22Rv1 (cell line): ENCODE measurements at regions not wholly inside any gene's neighbourhood (a gene's known extent, or its start where the extent isn't known, plus 50 kb on each side); places are given as distances from the start of the nearest gene placed in this dataset.

ENCODE experiments used
- H3K27ac ChIP-seq: fragments of 450-650 bp; 2 replicates; pipeline ENCODE4 v1.5.1; 2017
- CTCF ChIP-seq: fragments of 450-650 bp; IDR thresholded peaks from 2 replicates; pipeline ENCODE4 v1.5.1; 2017; ENCODE audit warnings: mild to moderate bottlenecking
- ZFX ChIP-seq: fragments of 450-650 bp; IDR thresholded peaks from 2 replicates; pipeline ENCODE4 v1.6.1; 2017; ENCODE audit warnings: antibody characterized with exemption, borderline replicate concordance

DNA sequence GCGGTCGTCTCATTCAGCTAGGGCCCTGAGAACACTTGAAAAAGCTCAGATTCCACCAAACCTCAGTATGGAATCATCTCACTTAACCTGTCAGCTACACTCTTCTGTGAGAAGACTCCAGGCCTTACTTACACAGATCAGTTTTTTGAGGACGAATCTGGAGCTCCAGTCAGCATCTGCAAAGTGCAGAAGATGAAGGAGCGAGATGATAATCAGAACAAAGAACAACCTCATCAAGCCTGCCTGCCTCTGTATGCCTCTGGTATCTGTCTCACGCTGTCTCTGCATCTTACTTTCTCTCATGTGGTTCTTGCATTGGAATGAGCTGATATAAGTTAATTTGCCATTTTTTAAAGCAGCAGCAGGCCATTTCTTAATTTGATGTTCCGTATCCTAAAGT, 444.1 kb upstream of the LRATD1 start:
- TF ChIP-seq CTCF (no peak), ZFX (no peak)
- H3K27ac ChIP-seq, result no peak overlapping the region

- H3K27ac ChIP-seq, result no peak overlapping the region
- TF ChIP-seq CTCF (no peak), ZFX (no peak)
Measured at GRCh38 chr2:14189929-14190328, 442.6 kb upstream of the LRATD1 start.

GRCh38 chr2:14194233-14194632, 438.3 kb upstream of the LRATD1 start:
- TF ChIP-seq CTCF, result no peak
- H3K27ac ChIP-seq, result no peak overlapping the region

DNA sequence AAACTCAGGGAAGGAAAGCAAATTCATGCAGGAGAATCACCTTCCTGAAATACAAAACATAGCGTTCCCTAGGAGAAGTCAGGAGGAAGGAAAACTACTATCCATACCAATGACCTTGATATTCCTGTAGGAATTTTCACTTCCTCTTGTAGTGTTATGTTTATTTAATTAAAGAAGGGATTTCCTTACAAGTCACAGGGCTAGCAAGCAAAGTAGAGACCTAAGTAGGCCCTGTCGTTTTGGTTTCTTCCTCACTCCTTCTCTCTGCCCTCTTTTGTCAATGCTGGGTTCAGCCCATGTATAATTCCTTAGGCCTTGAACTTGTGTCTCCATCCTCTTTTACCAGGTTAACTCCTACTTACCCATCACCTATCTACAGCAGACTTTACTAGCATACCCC, 435.2 kb upstream of the LRATD1 start:
- no peak overlapping the region for H3K27ac ChIP-seq
- TF ChIP-seq ZFX (no peak), CTCF (no peak)

- H3K27ac ChIP-seq, result no peak overlapping the region
- TF ChIP-seq ZFX, result no peak
- no peak for TF ChIP-seq CTCF
Measured at GRCh38 chr2:14199040-14199439, 433.5 kb upstream of the LRATD1 start.

- H3K27ac ChIP-seq, result no peak overlapping the region
Measured at GRCh38 chr2:14219306-14219705, 413.2 kb upstream of the LRATD1 start.

DNA sequence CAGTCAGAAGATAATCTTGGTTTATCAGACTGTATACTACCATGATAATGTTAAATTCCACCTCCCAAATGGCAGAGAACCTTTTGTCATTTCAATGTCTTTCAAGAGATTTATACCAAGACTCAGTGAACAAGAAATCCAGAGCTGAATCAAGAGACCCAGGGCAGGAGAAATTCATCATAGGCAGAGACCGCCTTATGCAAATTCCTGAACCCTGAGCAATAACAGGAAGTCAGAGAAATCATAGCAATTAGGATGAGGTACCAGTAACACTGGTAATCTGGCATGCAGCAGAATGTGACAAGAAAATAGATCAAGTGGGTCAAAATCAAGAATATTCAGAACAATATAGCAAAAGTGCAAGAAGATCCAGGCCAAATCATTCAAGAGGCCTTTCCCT, 412.4 kb upstream of the LRATD1 start:
- H3K27ac ChIP-seq, result no peak overlapping the region
- TF ChIP-seq ZFX (no peak), CTCF (no peak)

More at GRCh38 chr2:14219306-14219705, 413.2 kb upstream of the LRATD1 start:
- TF ChIP-seq CTCF (no peak), ZFX (no peak)
